ENCODE measurements at regions not wholly inside any gene's neighbourhood (a gene's known extent, or its start where the extent isn't known, plus 50 kb on each side); places are given as distances from the start of the nearest gene placed in this dataset.

- TF ChIP-seq CTCF (IDR thresholded peaks at IDR 0.05; ENCODE audit: low read depth, low read length) = no peak
- no peak for DNase-seq (ENCODE audit: extremely low read depth, low read depth)
These were observed 370.8 kb downstream of the TMEM38B start for GRCh38 chr9:106065136-106065535.

DNA sequence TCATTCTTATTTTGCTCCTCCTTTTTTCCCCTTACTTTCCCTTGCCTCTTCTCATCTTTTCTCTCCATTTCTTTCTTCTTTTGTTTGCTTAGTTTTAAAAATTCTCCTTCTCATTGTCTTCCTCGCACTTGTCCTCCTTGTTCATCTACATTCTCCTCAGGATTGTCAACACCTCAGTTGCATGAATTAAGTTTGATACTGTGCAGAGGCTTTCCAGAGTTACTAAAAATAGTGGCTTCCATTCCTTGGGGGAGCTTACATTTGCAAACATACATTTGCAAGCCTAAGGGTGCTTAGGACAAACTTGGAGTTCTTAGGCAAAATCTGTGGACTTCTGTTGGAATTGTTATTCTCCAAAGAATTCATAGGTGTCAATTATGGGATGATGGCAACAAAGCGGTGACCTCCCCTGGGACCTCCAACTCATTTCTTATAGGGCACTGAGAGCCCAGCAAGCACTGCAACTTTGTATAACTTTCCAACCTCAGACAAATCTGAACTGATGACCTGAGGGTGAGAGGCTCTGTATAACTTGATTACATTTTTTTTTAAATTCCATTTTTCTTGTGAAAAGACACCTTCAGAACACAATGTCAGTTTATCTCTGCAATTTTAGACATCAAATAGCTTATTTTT, 371.4 kb downstream of the TMEM38B start:
- no peak for TF ChIP-seq CTCF (IDR thresholded peaks at IDR 0.05; ENCODE audit: low read depth, low read length)
- no peak for DNase-seq (ENCODE audit: extremely low read depth, low read depth)

- no peak for TF ChIP-seq CTCF (IDR thresholded peaks at IDR 0.05; ENCODE audit: low read depth, low read length)
These were observed 372.7 kb downstream of the TMEM38B start for GRCh38 chr9:106066940-106067524.

DNA sequence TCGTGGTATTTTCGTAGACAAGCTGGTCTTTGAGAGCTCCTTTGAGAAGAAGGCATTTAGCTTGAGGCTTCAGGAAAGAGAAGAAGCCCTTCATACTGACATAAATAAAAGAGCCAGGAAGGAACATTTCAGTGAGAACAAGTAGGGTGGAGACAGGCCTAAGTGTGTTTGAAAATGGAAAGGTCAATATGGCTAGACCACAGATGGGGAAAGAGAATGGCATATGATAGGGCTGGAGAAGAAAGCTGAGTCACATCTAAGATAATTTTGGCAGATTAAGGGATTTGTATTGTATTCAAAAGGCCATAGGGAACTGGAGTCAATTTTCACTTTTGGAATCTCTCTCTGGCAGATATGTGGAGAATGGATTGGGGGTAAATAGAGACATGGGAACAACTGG, 374.9 kb downstream of the TMEM38B start:
- no peak for TF ChIP-seq CTCF (IDR thresholded peaks at IDR 0.05; ENCODE audit: low read depth, low read length)
- no peak for DNase-seq (ENCODE audit: extremely low read depth, low read depth)

More at GRCh38 chr9:106066940-106067524, 372.7 kb downstream of the TMEM38B start:
- DNase-seq (ENCODE audit: extremely low read depth, low read depth) = no peak

GRCh38 chr9:106072421-106072820, 378.1 kb downstream of the TMEM38B start:
- no peak for DNase-seq (ENCODE audit: extremely low read depth, low read depth)
- TF ChIP-seq CTCF (IDR thresholded peaks at IDR 0.05; ENCODE audit: low read depth, low read length) = no peak

- no peak for DNase-seq (ENCODE audit: extremely low read depth, low read depth)
- TF ChIP-seq CTCF (IDR thresholded peaks at IDR 0.05; ENCODE audit: low read depth, low read length) = no peak
These were observed 379.7 kb downstream of the TMEM38B start for GRCh38 chr9:106074006-106074405.

DNA sequence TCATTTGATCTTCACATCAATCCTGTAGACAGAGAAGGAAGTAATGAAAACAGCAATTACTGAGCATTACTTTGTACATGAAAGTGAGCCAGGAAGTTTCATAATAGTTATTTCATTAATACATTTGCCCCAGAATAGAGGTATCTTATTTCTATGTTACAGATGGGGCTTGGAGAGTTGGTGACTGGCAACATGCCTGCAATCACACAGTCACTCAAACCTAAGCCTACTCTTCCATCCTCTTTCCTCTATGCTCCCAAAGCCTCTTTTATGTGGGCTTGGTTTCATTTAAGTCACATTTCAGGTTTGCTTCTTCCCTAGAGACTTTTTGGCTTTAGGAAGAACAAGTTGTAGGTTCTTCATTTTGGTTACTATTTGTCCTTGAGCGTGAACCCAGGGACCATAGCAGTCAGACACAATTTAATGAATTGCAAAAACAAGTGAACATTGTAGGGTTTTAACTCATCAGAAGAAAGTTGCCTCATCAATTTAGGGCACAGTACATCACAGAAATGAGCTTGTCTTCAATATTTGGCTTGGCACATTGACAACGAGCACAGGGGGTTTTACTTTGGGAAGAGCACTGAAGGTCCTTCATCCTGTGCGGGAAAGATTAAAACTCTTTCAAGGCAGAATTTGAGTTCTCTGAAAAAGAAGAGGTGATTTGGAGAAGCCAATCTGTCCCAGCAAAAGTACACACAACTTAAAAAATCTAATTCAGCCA, 381.1 kb downstream of the TMEM38B start:
- no peak for TF ChIP-seq CTCF (IDR thresholded peaks at IDR 0.05; ENCODE audit: low read depth, low read length)
- no peak for DNase-seq (ENCODE audit: extremely low read depth, low read depth)
